ENCODE measurements at regions not wholly inside any gene's neighbourhood (a gene's known extent, or its start where the extent isn't known, plus 50 kb on each side); places are given as distances from the start of the nearest gene placed in this dataset.

GRCh38 chr1:70919706-70920323 lies 127.8 kb downstream of the PTGER3 start:
- TF ChIP-seq CTCF (IDR thresholded peaks at IDR 0.05; ENCODE audit: low read depth, low read length): no peak
- DNase-seq (ENCODE audit: low read depth in 2 of 2): no peak
- no peak overlapping the region for H3K4me3 ChIP-seq (replicated peaks in 1 of 2; ENCODE audit: low read depth in 2 of 2, low read length in 2 of 2)
